Body of pancreas (tissue), 4 donors: ENCODE measurements at regions not wholly inside any gene's neighbourhood (a gene's known extent, or its start where the extent isn't known, plus 50 kb on each side); places are given as distances from the start of the nearest gene placed in this dataset.

ENCODE experiments used
- POLR2A ChIP-seq, 3 donors: fragments of 450-650 bp; IDR thresholded peaks; one replicate each; pipeline ENCODE4 v1.6.1; 2016; ENCODE audit warnings: antibody characterized with exemption in 3 of 3, mild to moderate bottlenecking in 2 of 3
- TF ChIP-seq, protein P1 (sequence below), 7 experiments: fragments of 450-650 bp in 4 of 7; fragments of 200-600 bp in 3 of 7; sonication (generic) in 3 of 7; IDR thresholded peaks; one replicate each; pipeline ENCODE4 v1.5.1; 2016 to 2019; ENCODE audit warnings: antibody characterized with exemption in 7 of 7

- TF ChIP-seq POLR2A (IDR thresholded peaks at IDR 0.05), result no peak
- TF ChIP-seq, protein P1, sequence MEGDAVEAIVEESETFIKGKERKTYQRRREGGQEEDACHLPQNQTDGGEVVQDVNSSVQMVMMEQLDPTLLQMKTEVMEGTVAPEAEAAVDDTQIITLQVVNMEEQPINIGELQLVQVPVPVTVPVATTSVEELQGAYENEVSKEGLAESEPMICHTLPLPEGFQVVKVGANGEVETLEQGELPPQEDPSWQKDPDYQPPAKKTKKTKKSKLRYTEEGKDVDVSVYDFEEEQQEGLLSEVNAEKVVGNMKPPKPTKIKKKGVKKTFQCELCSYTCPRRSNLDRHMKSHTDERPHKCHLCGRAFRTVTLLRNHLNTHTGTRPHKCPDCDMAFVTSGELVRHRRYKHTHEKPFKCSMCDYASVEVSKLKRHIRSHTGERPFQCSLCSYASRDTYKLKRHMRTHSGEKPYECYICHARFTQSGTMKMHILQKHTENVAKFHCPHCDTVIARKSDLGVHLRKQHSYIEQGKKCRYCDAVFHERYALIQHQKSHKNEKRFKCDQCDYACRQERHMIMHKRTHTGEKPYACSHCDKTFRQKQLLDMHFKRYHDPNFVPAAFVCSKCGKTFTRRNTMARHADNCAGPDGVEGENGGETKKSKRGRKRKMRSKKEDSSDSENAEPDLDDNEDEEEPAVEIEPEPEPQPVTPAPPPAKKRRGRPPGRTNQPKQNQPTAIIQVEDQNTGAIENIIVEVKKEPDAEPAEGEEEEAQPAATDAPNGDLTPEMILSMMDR (IDR thresholded peaks at IDR 0.05), result no peak
Measured at GRCh38 chr3:28923994-28924393, 356.9 kb upstream of the RBMS3 start.
